ENCODE measurements at regions not wholly inside any gene's neighbourhood (a gene's known extent, or its start where the extent isn't known, plus 50 kb on each side); places are given as distances from the start of the nearest gene placed in this dataset.

- dilution Hi-C loops (cut with MboI; ENCODE audit: extremely low pct_ligation_motif_present, low sequenced_read_pairs), result no loop called here
- Histone ChIP-seq H3K9me3 (replicated peaks; ENCODE audit: control insufficient read depth, insufficient read depth, low read length) (no peaks in the 10 kb centered on the region), H3K4me2 (ENCODE audit: insufficient read depth, low read length) (no peak overlapping the region), H3K4me1 (ENCODE audit: control insufficient read depth, extremely low read depth, insufficient read depth, low read length) (no peaks in the 10 kb centered on the region), H3K79me2 (ENCODE audit: control insufficient read depth, insufficient read depth, low read length) (no peaks in the 10 kb centered on the region), H4K20me1 (replicated peaks; ENCODE audit: control insufficient read depth, extremely low read depth, insufficient read depth, low read length) (peaks cover 2% of the 10 kb centered on the region), H2AFZ (ENCODE audit: low read depth, low read length) (no peak overlapping the region), H3K36me3 (ENCODE audit: control insufficient read depth in 2 of 2, extremely low read depth in 1 of 2, insufficient read depth in 2 of 2, low read length in 2 of 2) (no peaks in the 10 kb centered on the region), H3K9me1 (replicated peaks; ENCODE audit: control insufficient read depth, extremely low read depth, insufficient read depth, low read length) (no peaks in the 10 kb centered on the region), H3K27me3 (ENCODE audit: control insufficient read depth in 2 of 2, insufficient read depth in 2 of 2, low read length in 2 of 2) (no peaks in the 10 kb centered on the region), H3K9ac (replicated peaks; ENCODE audit: extremely low read depth, insufficient read depth, low read length) (no peak overlapping the region), H3K27ac (ENCODE audit: insufficient read depth, low read depth, low read length) (no peak overlapping the region), H3K4me3 (replicated peaks in 1 of 3; ENCODE audit: insufficient read depth in 1 of 3, low read depth in 1 of 3, low read length in 3 of 3) (no peak overlapping the region)
- no peak for DNase-seq (ENCODE audit: low read depth, low spot score)
- no TSS peak for BruUV-seq (replicated peaks)
- TF ChIP-seq POLR2A (IDR thresholded peaks at IDR 0.05; ENCODE audit: low read depth, low read length), result no peak
- CTCF ChIA-PET, result no interaction called here
- no peak for FAIRE-seq
- POLR2A ChIA-PET, result no interaction called here
- intact Hi-C loops (cut with micrococcal nuclease), result loop anchor here (10.0 kb wide), 1 partner anchor 326 kb away; no protein-coding TSS in a partner anchor
These were observed 73.3 kb upstream of the IRX6 start for GRCh38 chr16:55250701-55251100.

GRCh38 chr16:55251151-55251550 is 72.9 kb upstream of the IRX6 start:
- FAIRE-seq (no peak), DNase-seq (ENCODE audit: low read depth, low spot score) (no peak)
- TF ChIP-seq POLR2A (IDR thresholded peaks at IDR 0.05; ENCODE audit: low read depth, low read length) (no peak), MYC (IDR thresholded peaks at IDR 0.05; ENCODE audit: low read depth, low read length) (no peak), JUN (IDR thresholded peaks at IDR 0.05; ENCODE audit: borderline replicate concordance, insufficient read depth, insufficient read length, low read depth) (no peak), GATA2 (IDR thresholded peaks at IDR 0.05; ENCODE audit: insufficient read depth, insufficient read length, low read depth, low read length) (no peak), EZH2 (IDR thresholded peaks at IDR 0.05; ENCODE audit: borderline replicate concordance, low read depth, low read length, severe bottlenecking) (no peak), MAX (IDR thresholded peaks at IDR 0.05; ENCODE audit: insufficient read depth, insufficient read length) (no peak), POLR2AphosphoS5 (IDR thresholded peaks at IDR 0.05; ENCODE audit: insufficient read depth, low read depth, low read length) (no peak)
- dilution Hi-C loops (cut with MboI; ENCODE audit: extremely low pct_ligation_motif_present, low sequenced_read_pairs) (no loop called here), intact Hi-C loops (cut with micrococcal nuclease) (loop anchor here (10.0 kb wide), 1 partner anchor 326 kb away; no protein-coding TSS in a partner anchor)
- H3K9ac ChIP-seq (replicated peaks; ENCODE audit: extremely low read depth, insufficient read depth, low read length), result no peak overlapping the region
- no peaks in the 10 kb centered on the region for H3K36me3 ChIP-seq (ENCODE audit: control insufficient read depth in 2 of 2, extremely low read depth in 1 of 2, insufficient read depth in 2 of 2, low read length in 2 of 2)
- BruUV-seq (replicated peaks), result no TSS peak
- no peaks in the 10 kb centered on the region for H3K27me3 ChIP-seq (ENCODE audit: control insufficient read depth in 2 of 2, insufficient read depth in 2 of 2, low read length in 2 of 2)
- no peaks in the 10 kb centered on the region for H3K4me1 ChIP-seq (ENCODE audit: control insufficient read depth, extremely low read depth, insufficient read depth, low read length)
- CTCF ChIA-PET, result no interaction called here
- no peak overlapping the region for H2AFZ ChIP-seq (ENCODE audit: low read depth, low read length)
- H3K27ac ChIP-seq (ENCODE audit: insufficient read depth, low read depth, low read length), result no peak overlapping the region
- H3K9me1 ChIP-seq (replicated peaks; ENCODE audit: control insufficient read depth, extremely low read depth, insufficient read depth, low read length), result no peaks in the 10 kb centered on the region
- no peaks in the 10 kb centered on the region for H3K9me3 ChIP-seq (replicated peaks; ENCODE audit: control insufficient read depth, insufficient read depth, low read length)
- H3K4me2 ChIP-seq (ENCODE audit: insufficient read depth, low read length), result no peak overlapping the region
- POLR2A ChIA-PET, result no interaction called here
- H3K79me2 ChIP-seq (ENCODE audit: control insufficient read depth, insufficient read depth, low read length), result no peaks in the 10 kb centered on the region
- no peak overlapping the region for H3K4me3 ChIP-seq (replicated peaks in 1 of 3; ENCODE audit: insufficient read depth in 1 of 3, low read depth in 1 of 3, low read length in 3 of 3)
- peaks cover 2% of the 10 kb centered on the region for H4K20me1 ChIP-seq (replicated peaks; ENCODE audit: control insufficient read depth, extremely low read depth, insufficient read depth, low read length)

Measured in endothelial cell of umbilical vein (primary cell).